ENCODE measurements at regions not wholly inside any gene's neighbourhood (a gene's known extent, or its start where the extent isn't known, plus 50 kb on each side); places are given as distances from the start of the nearest gene placed in this dataset.

- DNase-seq, result no peak
These were observed 293.5 kb upstream of the RTL1 start for GRCh38 chr14:101196795-101197590.

- DNase-seq, result no peak
These were observed 294.3 kb upstream of the RTL1 start for GRCh38 chr14:101197595-101198397.

GRCh38 chr14:101198398-101199027 lies 295.0 kb upstream of the RTL1 start:
- DNase-seq, result no peak

- DNase-seq, result no peak
These were observed 295.7 kb upstream of the RTL1 start for GRCh38 chr14:101199028-101199770.

- no peak for DNase-seq
These were observed 296.6 kb upstream of the RTL1 start for GRCh38 chr14:101200008-101200649.

- DNase-seq, result no peak
These were observed 297.4 kb upstream of the RTL1 start for GRCh38 chr14:101200650-101201516.

GRCh38 chr14:101201535-101202151 lies 298.1 kb upstream of the RTL1 start:
- DNase-seq, result no peak

- no peak for DNase-seq
These were observed 299.3 kb upstream of the RTL1 start for GRCh38 chr14:101202627-101203404.

- no peak for DNase-seq
These were observed 303.0 kb upstream of the RTL1 start for GRCh38 chr14:101206556-101206955.

GRCh38 chr14:101207041-101207440 lies 303.5 kb upstream of the RTL1 start:
- no peak for DNase-seq

- DNase-seq, result no peak
These were observed 304.4 kb upstream of the RTL1 start for GRCh38 chr14:101207897-101208296.

- DNase-seq, result no peak
These were observed 306.1 kb upstream of the RTL1 start for GRCh38 chr14:101209594-101209993.

- DNase-seq, result no peak
These were observed 311.7 kb upstream of the RTL1 start for GRCh38 chr14:101215266-101215665.

- no peak for DNase-seq
These were observed 312.4 kb upstream of the RTL1 start for GRCh38 chr14:101215927-101216326.

- no peak for DNase-seq
These were observed 313.0 kb upstream of the RTL1 start for GRCh38 chr14:101216366-101217079.

GRCh38 chr14:101217080-101217463 lies 313.6 kb upstream of the RTL1 start:
- no peak for DNase-seq

- no peak for DNase-seq
These were observed 314.3 kb upstream of the RTL1 start for GRCh38 chr14:101217616-101218371.

- no peak for DNase-seq
These were observed 316.6 kb upstream of the RTL1 start for GRCh38 chr14:101219896-101220703.

Data from activated CD4-positive, alpha-beta T cell treated with anti-CD3 and anti-CD28 coated beads, Interleukin-2, amount 50 U/mL, for 48 hours (primary cell).